ENCODE measurements at regions not wholly inside any gene's neighbourhood (a gene's known extent, or its start where the extent isn't known, plus 50 kb on each side); places are given as distances from the start of the nearest gene placed in this dataset.
"Not testable (repeated sequence)": the region's sequence is repeated elsewhere in the genome, so short reads cannot be mapped to it uniquely, and the experiment has no call there.

- not testable (repeated sequence) for H3K4me3 ChIP-seq (ENCODE audit: low read depth in 1 of 3, low read length in 3 of 3); H3K9me3 ChIP-seq (ENCODE audit: control insufficient read depth in 4 of 4, low read length in 3 of 4); H3K4me1 ChIP-seq (ENCODE audit: control insufficient read depth in 4 of 4, insufficient read depth in 4 of 4, low read length in 3 of 4); H3K27me3 ChIP-seq (ENCODE audit: control insufficient read depth in 4 of 4, insufficient read depth in 4 of 4, low read length in 3 of 4); H3K36me3 ChIP-seq (ENCODE audit: control insufficient read depth in 4 of 4, insufficient read depth in 3 of 4, low read depth in 1 of 4, low read length in 3 of 4); DNase-seq (ENCODE audit: low spot score); H3K9ac ChIP-seq (ENCODE audit: low read depth in 1 of 2, low read length in 2 of 2); H3K27ac ChIP-seq (ENCODE audit: low read depth in 1 of 2, low read length in 2 of 2)
- 66% methylated on average over 5 of the region's 5 CpGs for WGBS
Measured at GRCh38 chr11:88044658-88045057, 130.6 kb downstream of the RAB38 start.

- no peak for TF ChIP-seq JUND (IDR thresholded peaks at IDR 0.05)
- TF ChIP-seq RAD21 (IDR thresholded peaks at IDR 0.05) = no peak
- TF ChIP-seq MAX (IDR thresholded peaks at IDR 0.05) = no peak
- TF ChIP-seq, protein P1, sequence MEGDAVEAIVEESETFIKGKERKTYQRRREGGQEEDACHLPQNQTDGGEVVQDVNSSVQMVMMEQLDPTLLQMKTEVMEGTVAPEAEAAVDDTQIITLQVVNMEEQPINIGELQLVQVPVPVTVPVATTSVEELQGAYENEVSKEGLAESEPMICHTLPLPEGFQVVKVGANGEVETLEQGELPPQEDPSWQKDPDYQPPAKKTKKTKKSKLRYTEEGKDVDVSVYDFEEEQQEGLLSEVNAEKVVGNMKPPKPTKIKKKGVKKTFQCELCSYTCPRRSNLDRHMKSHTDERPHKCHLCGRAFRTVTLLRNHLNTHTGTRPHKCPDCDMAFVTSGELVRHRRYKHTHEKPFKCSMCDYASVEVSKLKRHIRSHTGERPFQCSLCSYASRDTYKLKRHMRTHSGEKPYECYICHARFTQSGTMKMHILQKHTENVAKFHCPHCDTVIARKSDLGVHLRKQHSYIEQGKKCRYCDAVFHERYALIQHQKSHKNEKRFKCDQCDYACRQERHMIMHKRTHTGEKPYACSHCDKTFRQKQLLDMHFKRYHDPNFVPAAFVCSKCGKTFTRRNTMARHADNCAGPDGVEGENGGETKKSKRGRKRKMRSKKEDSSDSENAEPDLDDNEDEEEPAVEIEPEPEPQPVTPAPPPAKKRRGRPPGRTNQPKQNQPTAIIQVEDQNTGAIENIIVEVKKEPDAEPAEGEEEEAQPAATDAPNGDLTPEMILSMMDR (IDR thresholded peaks at IDR 0.05; ENCODE audit: low read depth, low read length, missing input control) = no peak
- TF ChIP-seq TAF1 (conservative IDR thresholded peaks at IDR 0.05) = no peak
- no peak for TF ChIP-seq EGR1 (IDR thresholded peaks at IDR 0.05; ENCODE audit: low read depth in 2 of 2)
- no peak for TF ChIP-seq YY1 (IDR thresholded peaks at IDR 0.05)
- TF ChIP-seq RXRA (IDR thresholded peaks at IDR 0.05) = no peak
- TF ChIP-seq REST (IDR thresholded peaks at IDR 0.05) = no peak
- TF ChIP-seq HNF4A (conservative IDR thresholded peaks at IDR 0.05) = no peak
- TF ChIP-seq ATF3 (IDR thresholded peaks at IDR 0.05) = no peak
- TF ChIP-seq, protein P2, sequence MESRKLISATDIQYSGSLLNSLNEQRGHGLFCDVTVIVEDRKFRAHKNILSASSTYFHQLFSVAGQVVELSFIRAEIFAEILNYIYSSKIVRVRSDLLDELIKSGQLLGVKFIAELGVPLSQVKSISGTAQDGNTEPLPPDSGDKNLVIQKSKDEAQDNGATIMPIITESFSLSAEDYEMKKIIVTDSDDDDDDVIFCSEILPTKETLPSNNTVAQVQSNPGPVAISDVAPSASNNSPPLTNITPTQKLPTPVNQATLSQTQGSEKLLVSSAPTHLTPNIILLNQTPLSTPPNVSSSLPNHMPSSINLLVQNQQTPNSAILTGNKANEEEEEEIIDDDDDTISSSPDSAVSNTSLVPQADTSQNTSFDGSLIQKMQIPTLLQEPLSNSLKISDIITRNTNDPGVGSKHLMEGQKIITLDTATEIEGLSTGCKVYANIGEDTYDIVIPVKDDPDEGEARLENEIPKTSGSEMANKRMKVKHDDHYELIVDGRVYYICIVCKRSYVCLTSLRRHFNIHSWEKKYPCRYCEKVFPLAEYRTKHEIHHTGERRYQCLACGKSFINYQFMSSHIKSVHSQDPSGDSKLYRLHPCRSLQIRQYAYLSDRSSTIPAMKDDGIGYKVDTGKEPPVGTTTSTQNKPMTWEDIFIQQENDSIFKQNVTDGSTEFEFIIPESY (IDR thresholded peaks at IDR 0.05) = no peak
- TF ChIP-seq NR2F2 (IDR thresholded peaks at IDR 0.05) = no peak
- no peak for TF ChIP-seq SP1 (IDR thresholded peaks at IDR 0.05)
- TF ChIP-seq FOXA1 (IDR thresholded peaks at IDR 0.05) = no peak
- TF ChIP-seq HNF4G (IDR thresholded peaks at IDR 0.05) = no peak
- no peak for TF ChIP-seq GABPA (IDR thresholded peaks at IDR 0.05 in 1 of 2, conservative IDR thresholded peaks at IDR 0.05 in 1 of 2)
- TF ChIP-seq FOXA2 (IDR thresholded peaks at IDR 0.05) = no peak
- no peaks in the 10 kb centered on the region for H3K9me3 ChIP-seq (ENCODE audit: control insufficient read depth in 4 of 4, low read length in 3 of 4)
Measured at GRCh38 chr11:88043149-88043548, 132.1 kb downstream of the RAB38 start.

More at GRCh38 chr11:88043149-88043548, 132.1 kb downstream of the RAB38 start:
- WGBS = 27% methylated on average over 3 of the region's 3 CpGs
- H3K4me1 ChIP-seq (ENCODE audit: control insufficient read depth in 4 of 4, insufficient read depth in 4 of 4, low read length in 3 of 4) = peaks cover 0 to 2% (median under 1%) of the 10 kb centered on the region in 4 donors
- peaks cover 0 to 3% (median 0%) of the 10 kb centered on the region in 4 donors for H3K27me3 ChIP-seq (ENCODE audit: control insufficient read depth in 4 of 4, insufficient read depth in 4 of 4, low read length in 3 of 4)
- H3K9ac ChIP-seq (ENCODE audit: low read depth in 1 of 2, low read length in 2 of 2) = no peak overlapping the region
- no peak overlapping the region for H3K4me3 ChIP-seq (ENCODE audit: low read depth in 1 of 3, low read length in 3 of 3)
- no peak for DNase-seq (ENCODE audit: low spot score)
- H3K36me3 ChIP-seq (ENCODE audit: control insufficient read depth in 4 of 4, insufficient read depth in 3 of 4, low read depth in 1 of 4, low read length in 3 of 4) = no peaks in the 10 kb centered on the region
- no peak overlapping the region for H3K27ac ChIP-seq (ENCODE audit: low read depth in 1 of 2, low read length in 2 of 2)

Data from liver (tissue), 8 donors.